Stimulated activated CD8-positive, alpha-beta memory T cell treated with anti-CD3 and anti-CD28 coated beads, Interleukin-15, amount 100 ng/mL, for 24 hours (primary cell): ENCODE measurements at regions not wholly inside any gene's neighbourhood (a gene's known extent, or its start where the extent isn't known, plus 50 kb on each side); places are given as distances from the start of the nearest gene placed in this dataset.

Experiments
- DNase-seq: peaks from one replicate; pipeline ENCODE4 v3.0.0-alpha.2; 2020; ENCODE audit warnings: low read depth

DNA sequence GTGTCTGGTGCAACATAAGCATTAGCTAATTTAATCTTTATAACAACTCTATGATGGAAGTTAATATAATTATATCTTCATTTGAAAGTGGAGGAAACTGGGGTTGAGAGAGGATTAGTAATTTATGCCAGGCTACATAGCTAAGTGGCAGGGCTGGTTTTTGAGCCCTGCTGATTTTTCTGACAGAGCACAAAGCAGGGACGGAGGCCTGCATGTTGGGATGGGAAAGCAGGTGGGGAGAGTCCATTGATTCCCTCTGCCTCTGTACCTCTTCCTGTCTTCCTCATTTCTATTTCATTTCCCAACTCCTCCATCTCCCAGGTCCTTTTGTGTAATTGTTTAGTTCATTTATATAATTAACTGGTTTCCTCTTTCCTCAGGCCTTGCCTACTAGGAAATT lies 251.6 kb upstream of the ZPLD1 start:
- no peak for DNase-seq

DNA sequence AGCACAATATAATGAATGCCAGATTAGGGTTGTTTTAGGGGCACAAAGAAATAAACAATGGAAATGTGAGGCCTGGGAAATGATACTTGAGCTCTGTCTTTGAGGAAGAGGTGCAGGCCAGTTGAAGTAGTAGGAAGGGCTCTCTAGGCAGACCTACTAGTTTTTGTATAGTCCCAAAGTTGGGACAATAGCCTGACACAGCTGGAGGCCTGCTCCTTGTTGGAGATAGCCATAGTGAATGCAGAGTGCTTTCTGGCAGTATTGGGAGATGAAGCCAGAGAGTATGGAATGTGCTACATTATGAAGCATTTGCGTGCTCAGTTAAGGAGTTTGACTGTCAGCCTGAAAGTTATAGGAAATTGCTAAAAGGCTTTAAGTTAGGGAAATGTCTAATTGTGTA lies 251.2 kb upstream of the ZPLD1 start:
- no peak for DNase-seq

DNA sequence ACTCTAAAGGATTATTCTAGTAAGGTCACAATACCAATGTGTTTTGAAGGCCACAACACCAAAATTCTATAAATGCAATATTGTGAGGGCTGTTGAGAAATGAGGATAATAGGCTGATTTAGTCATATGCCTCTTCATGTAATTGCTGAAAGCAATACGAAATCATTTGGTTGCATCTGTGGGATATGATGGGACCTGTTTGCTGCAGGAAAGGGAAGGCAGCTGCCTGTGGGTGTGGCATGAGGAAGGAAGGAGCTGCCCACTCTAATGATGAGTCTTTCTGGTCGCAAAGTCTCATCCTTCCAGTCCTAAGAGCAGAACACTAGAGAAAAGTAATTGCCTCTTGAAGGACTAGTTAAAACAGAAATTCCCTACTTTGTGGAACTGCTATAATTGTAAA lies 245.3 kb upstream of the ZPLD1 start:
- DNase-seq, result no peak

GRCh38 chr3:102189956-102190723 lies 244.7 kb upstream of the ZPLD1 start:
- DNase-seq, result no peak

GRCh38 chr3:102192575-102192974 lies 242.2 kb upstream of the ZPLD1 start:
- DNase-seq, result no peak

GRCh38 chr3:102193255-102193654 lies 241.6 kb upstream of the ZPLD1 start:
- no peak for DNase-seq

GRCh38 chr3:102194001-102194400 lies 240.8 kb upstream of the ZPLD1 start:
- no peak for DNase-seq

- DNase-seq, result no peak
Observed at GRCh38 chr3:102194760-102195159, 240.1 kb upstream of the ZPLD1 start.

DNA sequence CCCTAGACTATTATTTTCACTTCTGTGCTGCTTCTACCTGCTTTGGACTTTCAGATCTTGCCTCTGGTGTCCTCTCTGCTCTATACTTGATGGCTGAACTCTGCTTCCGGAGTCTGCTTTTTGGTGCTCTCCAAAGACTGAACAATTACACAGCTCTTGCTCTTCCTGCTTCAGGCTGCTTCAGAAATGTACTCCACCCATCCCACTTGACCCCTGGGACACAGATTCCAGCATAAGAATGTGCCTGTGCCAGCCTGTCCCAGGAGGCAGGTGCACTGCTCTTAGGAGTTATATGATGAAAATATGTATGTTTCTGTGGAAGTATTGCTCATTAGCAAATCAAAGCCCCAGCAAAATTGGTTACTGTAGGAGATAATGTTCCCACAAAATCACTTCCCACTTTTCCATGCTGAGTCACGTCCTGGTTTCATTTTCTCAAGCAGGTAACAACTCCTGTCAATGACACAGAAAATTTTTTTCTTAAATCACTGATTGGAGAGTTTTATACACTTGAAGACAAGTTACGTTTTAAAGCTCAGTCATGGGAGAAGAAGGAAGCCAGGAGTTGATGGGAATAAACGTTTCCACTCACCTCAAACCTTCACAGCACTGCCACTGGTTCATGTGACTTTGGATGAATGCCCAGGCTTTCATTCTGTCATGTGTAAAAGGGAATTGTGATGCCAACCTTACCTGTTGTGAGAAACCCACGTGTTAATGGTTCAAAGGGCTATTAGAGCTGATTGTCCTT lies 239.4 kb upstream of the ZPLD1 start:
- no peak for DNase-seq

DNA sequence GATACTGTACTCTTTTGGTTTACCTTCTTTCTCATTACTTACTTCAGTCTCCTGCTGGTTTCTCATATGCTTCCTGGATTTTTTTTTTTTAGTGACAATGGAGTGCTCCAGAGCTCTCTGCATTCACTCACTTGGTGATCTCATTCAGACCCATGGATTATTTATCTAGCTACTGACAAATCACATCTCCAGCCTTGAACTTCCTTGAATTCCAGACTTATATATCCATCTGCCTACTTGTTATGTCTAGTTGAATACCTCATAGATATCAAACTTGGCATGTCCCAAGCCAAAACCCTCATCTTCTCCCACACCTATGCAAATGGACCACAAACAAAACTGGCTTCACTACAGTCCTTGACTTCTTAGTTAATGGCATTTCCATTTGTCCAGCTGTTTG lies 234.7 kb upstream of the ZPLD1 start:
- DNase-seq, result no peak

GRCh38 chr3:102200560-102200959 lies 234.3 kb upstream of the ZPLD1 start:
- no peak for DNase-seq

DNA sequence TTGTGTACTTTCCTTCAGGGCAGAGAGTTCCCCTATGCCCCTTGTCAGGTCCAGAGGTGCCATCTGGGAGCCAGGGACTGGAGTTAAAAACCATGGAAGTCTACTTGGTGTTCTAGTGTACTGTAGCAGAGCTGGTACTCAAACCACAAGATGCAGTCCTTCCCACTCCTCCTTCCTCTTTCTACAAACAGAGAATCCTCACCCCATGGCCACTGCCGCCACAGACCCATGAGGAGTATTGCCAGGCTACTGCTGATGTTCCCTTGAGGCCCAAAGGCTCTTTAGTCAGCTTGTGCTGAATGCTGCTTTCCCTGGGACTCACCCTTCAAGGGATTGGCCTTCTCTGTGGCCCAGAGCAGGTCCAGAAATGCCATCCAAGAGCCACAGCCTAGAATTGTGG lies 229.2 kb upstream of the ZPLD1 start:
- DNase-seq, result no peak

- DNase-seq, result no peak
Observed at GRCh38 chr3:102206511-102207031, 228.2 kb upstream of the ZPLD1 start.

- DNase-seq, result no peak
Observed at GRCh38 chr3:102207151-102207571, 227.7 kb upstream of the ZPLD1 start.

GRCh38 chr3:102215166-102215565 lies 219.6 kb upstream of the ZPLD1 start:
- no peak for DNase-seq

- DNase-seq, result no peak
Observed at GRCh38 chr3:102223132-102223531, 211.7 kb upstream of the ZPLD1 start.

DNA sequence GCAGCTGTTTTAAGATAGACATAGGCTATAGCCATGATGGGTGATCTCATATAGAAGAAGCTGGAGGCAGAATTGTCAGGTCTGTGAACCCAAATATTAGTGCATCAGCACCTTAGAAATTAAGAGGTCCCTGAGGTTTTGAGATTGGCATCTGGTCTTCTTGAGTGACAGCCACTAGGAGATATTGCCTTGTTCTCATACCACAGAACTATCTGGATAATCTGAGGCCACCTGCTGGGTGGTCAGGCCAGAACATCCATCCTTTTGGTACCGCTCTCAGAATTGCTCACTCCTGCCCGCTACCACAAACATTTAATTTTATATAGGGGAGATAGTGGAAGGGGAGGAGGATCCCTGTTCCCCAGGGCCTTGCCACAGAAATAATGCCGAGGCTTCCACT lies 210.6 kb upstream of the ZPLD1 start:
- no peak for DNase-seq

DNA sequence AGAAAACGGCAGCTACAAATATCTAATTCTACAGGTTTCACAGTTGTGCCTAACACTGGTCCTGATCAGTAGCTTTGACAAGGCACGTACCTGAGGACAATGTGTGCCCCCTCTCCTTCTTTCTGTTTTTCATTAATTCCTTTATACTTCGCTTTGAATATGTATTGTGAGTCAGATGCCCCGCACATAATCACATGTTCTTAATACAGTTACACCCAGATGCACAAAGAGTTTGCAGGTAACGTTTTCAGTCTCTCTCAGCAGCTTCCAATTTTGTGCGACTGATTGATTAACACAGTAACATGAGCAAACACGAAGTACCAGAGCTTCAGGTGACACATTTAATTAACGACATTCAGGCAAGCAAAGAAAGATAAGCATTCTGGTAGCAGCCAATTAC lies 209.8 kb upstream of the ZPLD1 start:
- no peak for DNase-seq

GRCh38 chr3:102225407-102226132 lies 209.2 kb upstream of the ZPLD1 start:
- no peak for DNase-seq

GRCh38 chr3:102226463-102226862 lies 208.4 kb upstream of the ZPLD1 start:
- DNase-seq, result no peak

GRCh38 chr3:102229062-102229655 lies 205.7 kb upstream of the ZPLD1 start:
- peak; percentile 41 for DNase-seq

GRCh38 chr3:102230057-102230456 lies 204.8 kb upstream of the ZPLD1 start:
- no peak for DNase-seq
